ENCODE measurements at regions not wholly inside any gene's neighbourhood (a gene's known extent, or its start where the extent isn't known, plus 50 kb on each side); places are given as distances from the start of the nearest gene placed in this dataset.

GRCh38 chr11:134478176-134478575 is 66.1 kb upstream of the B3GAT1 start:
- no peak for ATAC-seq
- Histone ChIP-seq H3K4me1 (ENCODE audit: control insufficient read depth, insufficient read depth, low read length) (no peaks in the 10 kb centered on the region), H3K27me3 (ENCODE audit: control insufficient read depth, insufficient read depth, low read length) (peaks cover 37% of the 10 kb centered on the region), H3K4me3 (ENCODE audit: low read depth in 2 of 2, low read length in 2 of 2) (no peak overlapping the region), H3K36me3 (ENCODE audit: control insufficient read depth, insufficient read depth, low read length) (no peaks in the 10 kb centered on the region), H3K9me3 (ENCODE audit: control insufficient read depth, insufficient read depth, low read depth, low read length) (no peaks in the 10 kb centered on the region), H3K27ac (ENCODE audit: low read length) (no peak overlapping the region)
- TF ChIP-seq REST (IDR thresholded peaks at IDR 0.05; ENCODE audit: insufficient read depth in 1 of 2, low read depth in 2 of 2, low read length in 1 of 2) (no peak), POLR2AphosphoS5 (IDR thresholded peaks at IDR 0.05; ENCODE audit: low read depth, low read length) (no peak), TCF7L2 (IDR thresholded peaks at IDR 0.05; ENCODE audit: low read depth, low read length) (no peak), SIN3A (IDR thresholded peaks at IDR 0.05; ENCODE audit: borderline replicate concordance, insufficient read depth, low read depth, low read length) (no peak), CTCF (IDR thresholded peaks at IDR 0.05) (no peak)
- POLR2A ChIA-PET, result no interaction called here
- CTCF ChIA-PET, result no interaction called here
- no TSS peak for BruUV-seq (replicated peaks)
- in situ Hi-C loops (cut with HindIII; ENCODE audit: low pct_unique_long_range_greater_than_20kb, low sequenced_read_pairs) (no loop called here), intact Hi-C loops (cut with micrococcal nuclease; ENCODE audit: unreplicated experiment) (no loop called here)
- DNase-seq (ENCODE audit: low read depth, low spot score), result no peak

DNA sequence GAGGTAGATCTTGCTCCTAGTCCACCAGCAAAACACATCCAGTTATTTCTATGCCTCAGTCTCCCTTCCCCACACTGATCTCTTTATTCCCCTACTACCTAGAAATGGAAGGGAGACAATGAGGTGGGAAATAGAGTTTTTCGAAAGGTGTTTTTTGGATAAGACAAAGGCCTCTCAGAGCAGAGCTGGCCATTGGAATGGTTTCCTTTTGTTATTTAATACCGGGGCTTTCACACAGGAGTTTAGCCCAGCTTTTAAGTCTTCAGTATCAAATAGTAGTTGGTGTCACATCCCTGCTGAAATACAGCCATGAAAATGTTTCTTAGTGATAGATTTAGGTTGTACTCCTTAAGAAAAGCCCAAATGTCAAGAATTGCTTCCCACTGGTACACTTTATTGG is 65.4 kb upstream of the B3GAT1 start:
- CTCF ChIA-PET, result no interaction called here

More for the DNA sequence above, 65.4 kb upstream of the B3GAT1 start:
- POLR2A ChIA-PET, result no interaction called here
- in situ Hi-C loops (cut with HindIII; ENCODE audit: low pct_unique_long_range_greater_than_20kb, low sequenced_read_pairs) (no loop called here), intact Hi-C loops (cut with micrococcal nuclease; ENCODE audit: unreplicated experiment) (no loop called here)
- Histone ChIP-seq H3K4me1 (ENCODE audit: control insufficient read depth, insufficient read depth, low read length) (no peaks in the 10 kb centered on the region), H3K4me3 (ENCODE audit: low read depth in 2 of 2, low read length in 2 of 2) (no peak overlapping the region), H3K27ac (ENCODE audit: low read length) (no peak overlapping the region), H3K36me3 (ENCODE audit: control insufficient read depth, insufficient read depth, low read length) (no peaks in the 10 kb centered on the region), H3K9me3 (ENCODE audit: control insufficient read depth, insufficient read depth, low read depth, low read length) (no peaks in the 10 kb centered on the region), H3K27me3 (ENCODE audit: control insufficient read depth, insufficient read depth, low read length) (peaks cover 37% of the 10 kb centered on the region)
- no peak for TF ChIP-seq POLR2AphosphoS5 (IDR thresholded peaks at IDR 0.05; ENCODE audit: low read depth, low read length)
- no peak for TF ChIP-seq REST (IDR thresholded peaks at IDR 0.05; ENCODE audit: insufficient read depth in 1 of 2, low read depth in 2 of 2, low read length in 1 of 2)
- TF ChIP-seq TCF7L2 (IDR thresholded peaks at IDR 0.05; ENCODE audit: low read depth, low read length), result no peak
- TF ChIP-seq CTCF (IDR thresholded peaks at IDR 0.05), result no peak
- TF ChIP-seq SIN3A (IDR thresholded peaks at IDR 0.05; ENCODE audit: borderline replicate concordance, insufficient read depth, low read depth, low read length), result no peak
- no TSS peak for BruUV-seq (replicated peaks)
- DNase-seq (ENCODE audit: low read depth, low spot score) (no peak), ATAC-seq (no peak)

Measured in Panc1 (cell line).